ENCODE measurements at regions not wholly inside any gene's neighbourhood (a gene's known extent, or its start where the extent isn't known, plus 50 kb on each side); places are given as distances from the start of the nearest gene placed in this dataset.

GRCh38 chr5:158466191-158466590, 607.2 kb upstream of the CLINT1 start:
- TF ChIP-seq CTCF (IDR thresholded peaks at IDR 0.05) (no peak), POLR2A (IDR thresholded peaks at IDR 0.05) (no peak)

Data from lower leg skin (tissue), 3 donors.